Type B pancreatic cell (in vitro differentiated cells): ENCODE measurements at regions not wholly inside any gene's neighbourhood (a gene's known extent, or its start where the extent isn't known, plus 50 kb on each side); places are given as distances from the start of the nearest gene placed in this dataset.

Experiments used
- DNase-seq: peaks from one replicate; pipeline ENCODE4 v3.0.0; 2021; ENCODE audit warnings: mixed read lengths; ENCODE audit not compliant: unreplicated experiment; ENCODE audit errors: extremely low spot score
- H3K27ac Mint-ChIP-seq: 2 replicates; pipeline ENCODE4 v1.8.0; 2021; ENCODE audit warnings: mild to moderate bottlenecking, mixed read lengths
- H3K27me3 Mint-ChIP-seq: 2 replicates; pipeline ENCODE4 v1.8.0; 2021; ENCODE audit warnings: mixed read lengths
- H3K36me3 Mint-ChIP-seq: 2 replicates; pipeline ENCODE4 v1.8.0; 2021; ENCODE audit warnings: mixed read lengths
- H3K4me1 Mint-ChIP-seq: one replicate; pipeline ENCODE4 v1.8.0; 2021; ENCODE audit warnings: mixed read lengths; ENCODE audit not compliant: unreplicated experiment
- H3K4me3 Mint-ChIP-seq: 2 replicates; pipeline ENCODE4 v1.8.0; 2021; ENCODE audit warnings: mild to moderate bottlenecking, mixed read lengths
- H3K9me3 Mint-ChIP-seq: 2 replicates; pipeline ENCODE4 v1.8.0; 2021; ENCODE audit warnings: mixed read lengths
- CTCF ChIP-seq: fragments of 200-600 bp; sonication (generic); conservative IDR thresholded peaks from 2 replicates; pipeline ENCODE4 v1.5.0; 2021; ENCODE audit warnings: antibody characterized with exemption, mild to moderate bottlenecking

GRCh38 chr6:120627612-120628011 is 706.7 kb downstream of the TBC1D32 start:
- Mint-ChIP-seq H3K27me3 (no peaks in the 10 kb centered on the region), H3K36me3 (no peaks in the 10 kb centered on the region), H3K27ac (no peak overlapping the region), H3K9me3 (no peaks in the 10 kb centered on the region), H3K4me3 (no peak overlapping the region), H3K4me1 (no peaks in the 10 kb centered on the region)
- TF ChIP-seq CTCF, result no peak
- no peak for DNase-seq

GRCh38 chr6:120622127-120622631 is 712.1 kb downstream of the TBC1D32 start:
- H3K9me3 Mint-ChIP-seq, result no peaks in the 10 kb centered on the region
- no peak for TF ChIP-seq CTCF
- no peak overlapping the region for H3K4me3 Mint-ChIP-seq
- no peak overlapping the region for H3K27ac Mint-ChIP-seq
- DNase-seq, result no peak
- H3K27me3 Mint-ChIP-seq, result no peaks in the 10 kb centered on the region
- H3K36me3 Mint-ChIP-seq, result no peaks in the 10 kb centered on the region
- H3K4me1 Mint-ChIP-seq, result no peaks in the 10 kb centered on the region

- no peak overlapping the region for H3K27ac Mint-ChIP-seq
- no peaks in the 10 kb centered on the region for H3K9me3 Mint-ChIP-seq
- no peak for TF ChIP-seq CTCF
- no peaks in the 10 kb centered on the region for H3K27me3 Mint-ChIP-seq
- DNase-seq, result no peak
- H3K4me3 Mint-ChIP-seq, result no peak overlapping the region
- no peaks in the 10 kb centered on the region for H3K36me3 Mint-ChIP-seq
- no peaks in the 10 kb centered on the region for H3K4me1 Mint-ChIP-seq
Measured at GRCh38 chr6:120620900-120621299, 713.4 kb downstream of the TBC1D32 start.

GRCh38 chr6:120615238-120615637 is 719.0 kb downstream of the TBC1D32 start:
- H3K9me3 Mint-ChIP-seq, result no peaks in the 10 kb centered on the region
- H3K27me3 Mint-ChIP-seq, result no peaks in the 10 kb centered on the region
- H3K36me3 Mint-ChIP-seq, result no peaks in the 10 kb centered on the region
- no peak for TF ChIP-seq CTCF
- no peak for DNase-seq
- no peak overlapping the region for H3K4me3 Mint-ChIP-seq
- H3K27ac Mint-ChIP-seq, result no peak overlapping the region
- no peaks in the 10 kb centered on the region for H3K4me1 Mint-ChIP-seq

- Mint-ChIP-seq H3K4me1 (no peaks in the 10 kb centered on the region), H3K27me3 (no peaks in the 10 kb centered on the region), H3K4me3 (no peak overlapping the region), H3K9me3 (no peaks in the 10 kb centered on the region), H3K27ac (no peak overlapping the region), H3K36me3 (no peaks in the 10 kb centered on the region)
- no peak for DNase-seq
- TF ChIP-seq CTCF, result no peak
Measured at GRCh38 chr6:120614723-120615122, 719.6 kb downstream of the TBC1D32 start.

GRCh38 chr6:120608826-120609225 is 725.5 kb downstream of the TBC1D32 start:
- Mint-ChIP-seq H3K36me3 (no peaks in the 10 kb centered on the region), H3K9me3 (no peaks in the 10 kb centered on the region), H3K27me3 (no peaks in the 10 kb centered on the region), H3K4me1 (no peaks in the 10 kb centered on the region), H3K4me3 (no peak overlapping the region), H3K27ac (no peak overlapping the region)
- DNase-seq, result no peak
- no peak for TF ChIP-seq CTCF
